ENCODE measurements at regions not wholly inside any gene's neighbourhood (a gene's known extent, or its start where the extent isn't known, plus 50 kb on each side); places are given as distances from the start of the nearest gene placed in this dataset.

DNA sequence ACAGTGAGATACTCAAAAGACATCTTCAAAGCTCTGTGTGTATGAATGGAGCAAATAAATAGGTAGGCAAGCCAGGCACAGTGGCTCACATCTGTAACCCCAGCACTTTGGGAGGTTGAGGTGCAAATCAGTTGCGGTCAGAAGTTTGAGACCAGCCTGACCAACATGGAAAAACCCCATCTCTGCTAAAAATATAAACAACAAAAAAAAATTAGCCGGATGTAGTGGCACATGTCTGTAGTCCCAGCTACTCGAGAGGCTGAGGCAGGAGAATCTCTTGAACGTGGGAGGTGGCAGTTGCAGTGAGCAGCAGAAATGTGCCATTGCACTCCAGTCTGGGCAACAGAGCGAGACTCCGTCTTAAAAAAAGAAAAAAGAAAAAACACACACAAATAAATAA is 945.1 kb upstream of the PIK3C3 start:
- DNase-seq = no peak

DNA sequence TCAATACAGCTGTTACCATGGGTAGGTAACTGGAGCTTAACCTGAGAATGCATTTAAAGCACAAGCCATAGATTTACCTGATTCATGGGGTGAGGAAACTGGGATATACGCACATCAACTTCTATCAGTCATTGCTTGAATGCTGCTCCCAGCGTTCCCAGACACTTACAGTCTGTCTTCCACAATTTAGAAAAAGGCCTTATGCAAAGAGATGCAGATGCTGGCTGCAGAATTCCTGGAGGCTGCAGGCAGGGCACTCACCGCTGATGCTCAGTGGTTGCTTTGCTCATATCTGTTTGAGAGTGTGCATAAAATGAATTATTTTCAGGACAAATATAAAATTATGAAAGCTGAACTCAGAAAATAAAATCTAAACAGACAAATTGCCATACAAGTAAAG is 950.7 kb upstream of the PIK3C3 start:
- DNase-seq = no peak

DNA sequence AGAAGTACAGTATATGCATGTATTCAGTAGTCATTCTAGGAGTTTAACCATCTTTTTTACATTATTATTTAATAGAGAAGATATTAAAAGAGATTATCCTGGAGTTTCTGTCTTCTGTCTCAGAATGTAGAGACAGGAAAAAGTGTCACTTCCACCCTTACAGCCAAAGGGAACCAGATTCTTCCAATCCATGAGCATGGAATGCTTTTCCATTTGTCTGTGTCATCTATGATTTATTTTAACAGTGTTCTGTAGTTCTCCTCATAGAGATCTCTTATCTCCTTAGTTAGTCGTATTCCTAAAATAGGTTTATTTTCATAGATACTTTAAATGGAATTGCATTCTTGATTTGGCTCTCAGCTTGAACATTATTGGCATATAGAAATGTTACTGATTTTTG is 959.5 kb upstream of the PIK3C3 start:
- no peak for DNase-seq

DNA sequence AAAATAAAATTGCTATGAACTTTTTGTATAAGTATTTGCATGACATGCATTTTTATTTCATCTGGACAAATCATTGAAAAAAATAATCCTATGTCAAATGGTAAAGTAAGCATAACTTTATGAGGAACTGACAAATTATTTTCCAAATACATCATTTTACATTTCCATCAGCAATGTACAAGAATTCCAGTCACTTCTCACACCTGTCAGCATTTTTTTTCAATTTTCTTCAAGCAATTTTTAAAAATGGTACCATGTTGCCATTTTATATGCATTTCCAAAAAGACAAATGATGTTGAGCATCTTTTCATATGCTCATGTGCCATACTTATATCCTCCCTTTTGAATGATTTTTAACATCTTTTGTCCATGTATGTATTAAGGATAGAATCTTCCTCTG is 961.7 kb upstream of the PIK3C3 start:
- DNase-seq = no peak

DNA sequence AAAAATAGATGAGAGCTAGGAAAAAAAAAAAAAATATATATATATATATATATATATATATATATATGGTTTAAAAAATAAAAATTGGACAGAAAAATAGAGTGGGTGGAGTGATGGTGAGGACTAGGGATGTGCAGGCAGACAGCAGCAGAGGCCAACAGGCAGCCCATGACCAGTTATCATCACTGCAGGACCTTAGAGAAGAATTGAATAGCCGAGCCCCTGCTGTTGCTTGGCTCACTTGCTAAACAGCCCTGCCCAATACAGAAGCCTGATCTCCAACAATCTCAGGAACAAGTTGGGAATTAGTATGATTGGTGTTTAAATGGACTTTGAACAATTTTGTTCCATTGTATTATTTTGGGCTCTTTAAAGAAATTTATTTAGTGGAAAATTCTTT is 967.5 kb upstream of the PIK3C3 start:
- DNase-seq = no peak

DNA sequence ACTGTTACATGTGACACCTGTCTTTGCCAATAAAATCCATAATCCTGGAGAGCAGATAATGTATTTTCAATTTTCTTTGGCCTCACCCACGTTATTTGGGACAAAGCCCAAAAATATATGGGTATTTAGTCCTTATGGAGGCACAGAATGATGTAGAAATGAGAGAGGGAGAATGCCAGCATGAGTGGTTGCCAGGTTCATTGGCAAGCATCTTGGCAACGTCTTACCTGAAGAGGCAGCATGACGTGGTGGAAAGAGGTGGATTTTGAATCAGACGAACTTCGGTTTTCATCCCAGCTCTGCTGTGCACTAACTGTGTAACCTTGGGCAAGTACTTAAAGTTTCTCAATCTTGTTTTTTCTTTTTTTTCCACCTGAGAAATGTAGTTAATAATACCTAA is 969.6 kb upstream of the PIK3C3 start:
- no peak for DNase-seq

DNA sequence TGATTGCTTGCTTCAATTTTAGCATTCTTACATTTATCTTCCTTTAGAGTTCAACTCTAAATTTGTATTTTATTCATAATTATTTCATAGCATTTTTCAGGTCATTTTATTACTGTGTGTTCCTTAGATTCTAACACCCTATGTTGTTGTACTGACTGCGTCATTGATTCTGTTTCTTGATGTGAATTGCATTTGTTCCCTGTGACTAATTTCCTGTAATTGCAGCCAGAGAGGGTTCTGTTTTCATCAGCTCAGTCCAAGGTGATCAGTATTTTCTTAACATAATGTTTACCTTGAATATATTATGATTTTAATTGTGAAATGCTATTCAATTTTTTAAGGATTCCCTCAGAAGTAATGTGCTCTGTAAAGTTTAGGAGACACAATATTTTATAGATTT is 970.2 kb upstream of the PIK3C3 start:
- DNase-seq = no peak

DNA sequence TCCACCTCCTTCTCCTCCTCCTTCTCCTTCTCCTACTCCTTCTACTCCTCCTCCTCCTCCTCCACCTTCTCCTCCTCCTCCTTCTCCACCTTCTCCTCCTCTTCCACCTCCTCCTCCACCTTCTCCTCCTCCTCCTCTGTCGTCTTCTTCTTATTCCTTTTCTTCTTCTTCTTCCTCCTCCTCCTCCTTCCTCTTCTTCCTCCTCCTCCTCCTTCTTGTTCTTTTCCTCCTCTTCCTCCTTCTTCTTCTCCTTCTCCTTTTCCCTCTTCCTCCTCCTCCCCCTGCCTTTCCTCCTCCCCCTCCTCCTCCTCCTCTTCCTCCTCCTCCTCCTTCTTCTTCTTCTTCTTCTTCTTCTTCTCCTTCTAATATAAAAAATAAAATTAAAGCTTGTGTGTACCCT is 971.2 kb upstream of the PIK3C3 start:
- no peak for DNase-seq

DNA sequence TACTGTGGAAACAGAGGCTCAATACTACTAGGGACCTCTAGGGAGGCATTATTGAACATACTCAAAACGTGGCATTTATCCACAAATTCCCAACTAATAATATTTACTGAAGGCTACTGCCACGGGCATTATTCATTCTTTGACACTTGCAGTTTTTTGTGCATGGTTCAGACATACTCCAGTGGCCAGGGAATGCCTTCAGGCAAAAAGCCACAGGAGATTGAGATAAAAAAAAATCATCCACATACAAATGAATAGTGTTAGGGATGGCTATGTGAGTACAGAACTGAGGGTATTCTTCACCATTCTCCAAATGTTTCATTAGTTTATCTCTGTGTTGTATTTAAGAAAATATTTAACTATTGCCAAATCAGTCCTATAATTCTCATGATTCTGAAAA is 974.9 kb upstream of the PIK3C3 start:
- DNase-seq = no peak

DNA sequence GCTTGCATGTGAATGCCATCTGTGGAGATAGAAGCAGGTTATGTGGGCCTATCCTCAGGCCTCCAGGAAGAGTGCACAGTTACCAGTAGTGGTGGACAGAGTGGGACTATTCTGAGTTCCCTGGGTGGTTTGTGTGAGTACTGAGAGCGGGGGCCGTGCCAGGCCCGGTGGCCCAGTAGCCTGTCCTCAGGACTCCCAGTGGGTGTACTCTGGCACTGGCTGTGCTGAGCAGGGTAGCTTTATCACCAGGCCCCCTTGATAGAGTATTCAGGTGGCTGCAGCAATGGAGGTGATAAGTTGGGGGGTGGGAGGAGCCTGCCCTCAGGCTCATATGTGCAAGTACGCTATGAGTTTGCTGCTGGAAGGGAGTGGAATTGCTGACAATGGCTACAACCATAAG is 979.0 kb upstream of the PIK3C3 start:
- no peak for DNase-seq

DNA sequence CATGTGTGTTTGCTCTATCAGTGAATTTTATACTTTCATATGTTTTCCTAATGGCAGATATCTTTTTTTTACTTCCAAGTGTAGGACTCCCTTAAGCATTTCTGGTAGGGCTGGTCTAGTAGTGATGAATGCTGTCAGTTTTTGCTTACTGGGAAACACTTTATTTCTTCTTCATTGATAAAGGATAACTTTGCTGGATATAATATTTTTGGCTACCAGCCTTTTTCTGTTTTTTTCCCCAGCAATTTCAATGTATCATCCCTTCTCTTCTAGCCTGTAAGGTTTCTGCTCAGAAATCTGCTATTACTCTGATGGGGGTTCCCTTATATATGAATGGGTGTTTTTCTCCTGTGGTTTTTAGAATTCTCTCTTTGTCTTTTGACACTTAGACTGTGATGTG is 980.6 kb upstream of the PIK3C3 start:
- DNase-seq = no peak

DNA sequence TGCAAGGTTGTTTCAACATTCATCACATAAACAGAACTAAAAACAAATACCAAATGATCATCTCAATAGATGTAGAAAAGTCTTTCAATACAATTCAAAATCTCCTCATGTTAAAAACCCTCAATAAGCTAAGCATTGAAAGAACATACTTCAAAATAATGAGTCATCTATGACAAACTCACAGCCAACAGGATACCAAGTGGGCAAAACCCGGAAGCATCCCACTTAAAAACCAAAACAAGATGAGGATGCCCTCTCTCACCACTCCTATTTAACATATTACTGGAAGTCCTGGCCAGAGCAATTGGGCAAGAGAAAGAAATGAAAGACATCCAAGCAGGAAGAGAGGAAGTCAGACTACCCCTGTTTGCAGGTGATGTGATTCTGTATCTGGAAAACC is 992.2 kb upstream of the PIK3C3 start:
- no peak for DNase-seq

DNA sequence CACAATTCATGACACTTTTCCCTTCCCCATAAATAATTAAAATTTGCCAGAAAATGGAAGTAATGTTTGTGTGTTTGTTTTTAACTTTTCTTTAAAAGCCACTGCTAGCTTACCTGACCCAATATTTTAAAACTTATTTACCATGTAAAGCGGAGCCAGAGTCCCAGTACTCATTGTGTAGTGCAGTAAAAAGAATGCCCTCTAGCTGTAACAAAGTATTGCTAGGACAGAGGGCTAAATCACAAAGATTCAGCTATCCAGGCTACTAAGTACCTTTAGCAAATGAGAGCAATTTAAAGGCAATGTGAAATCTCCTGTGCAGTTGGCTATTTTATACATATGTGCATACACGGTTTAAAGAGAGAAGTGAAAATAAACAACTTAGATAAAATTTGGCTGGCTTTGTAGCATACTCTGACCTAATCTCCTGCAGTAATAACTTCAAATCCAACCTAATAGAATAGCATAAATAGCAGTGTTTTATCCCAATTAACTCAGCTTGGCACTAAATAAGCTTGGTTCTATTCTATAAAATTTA is 997.4 kb upstream of the PIK3C3 start:
- DNase-seq = no peak

DNA sequence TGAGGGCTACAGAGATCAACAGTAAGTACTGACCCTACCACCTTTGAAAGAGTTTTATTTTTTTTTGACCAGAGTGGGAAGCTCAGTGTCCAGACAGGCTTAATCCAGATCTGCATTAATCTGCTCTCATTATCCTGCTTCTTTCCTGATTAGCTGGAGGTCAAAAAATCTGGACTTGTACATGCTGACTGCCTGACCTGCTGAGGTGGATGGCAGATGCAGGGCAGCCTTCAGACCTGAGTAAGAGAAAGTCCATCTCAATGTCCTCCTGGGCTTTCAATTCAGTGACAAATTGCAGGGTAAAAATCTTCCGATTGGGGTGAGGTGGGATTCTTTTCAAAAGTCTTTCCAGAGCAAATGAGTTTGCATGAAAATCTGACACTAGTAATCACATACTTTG is 998.8 kb upstream of the PIK3C3 start:
- no peak for DNase-seq

DNA sequence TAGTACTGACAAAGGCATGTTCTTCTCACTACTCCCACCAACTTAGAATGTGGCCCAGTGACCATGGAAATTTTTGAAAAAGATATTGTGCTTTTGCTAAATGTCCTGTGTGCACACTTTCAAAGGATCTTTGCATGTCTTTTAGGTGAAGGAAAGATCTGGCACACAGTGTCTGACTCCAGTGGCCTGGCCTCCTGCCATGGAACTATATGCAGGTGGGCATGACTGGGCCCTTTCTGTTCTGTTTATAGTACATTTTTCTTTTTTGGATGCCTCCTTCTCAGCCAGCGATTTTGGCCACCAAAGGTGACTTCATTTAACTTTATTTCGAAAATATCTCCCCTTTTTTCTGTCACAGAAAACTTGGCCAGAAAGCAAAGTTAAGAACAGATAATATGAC is 999.7 kb upstream of the PIK3C3 start:
- DNase-seq = no peak

DNA sequence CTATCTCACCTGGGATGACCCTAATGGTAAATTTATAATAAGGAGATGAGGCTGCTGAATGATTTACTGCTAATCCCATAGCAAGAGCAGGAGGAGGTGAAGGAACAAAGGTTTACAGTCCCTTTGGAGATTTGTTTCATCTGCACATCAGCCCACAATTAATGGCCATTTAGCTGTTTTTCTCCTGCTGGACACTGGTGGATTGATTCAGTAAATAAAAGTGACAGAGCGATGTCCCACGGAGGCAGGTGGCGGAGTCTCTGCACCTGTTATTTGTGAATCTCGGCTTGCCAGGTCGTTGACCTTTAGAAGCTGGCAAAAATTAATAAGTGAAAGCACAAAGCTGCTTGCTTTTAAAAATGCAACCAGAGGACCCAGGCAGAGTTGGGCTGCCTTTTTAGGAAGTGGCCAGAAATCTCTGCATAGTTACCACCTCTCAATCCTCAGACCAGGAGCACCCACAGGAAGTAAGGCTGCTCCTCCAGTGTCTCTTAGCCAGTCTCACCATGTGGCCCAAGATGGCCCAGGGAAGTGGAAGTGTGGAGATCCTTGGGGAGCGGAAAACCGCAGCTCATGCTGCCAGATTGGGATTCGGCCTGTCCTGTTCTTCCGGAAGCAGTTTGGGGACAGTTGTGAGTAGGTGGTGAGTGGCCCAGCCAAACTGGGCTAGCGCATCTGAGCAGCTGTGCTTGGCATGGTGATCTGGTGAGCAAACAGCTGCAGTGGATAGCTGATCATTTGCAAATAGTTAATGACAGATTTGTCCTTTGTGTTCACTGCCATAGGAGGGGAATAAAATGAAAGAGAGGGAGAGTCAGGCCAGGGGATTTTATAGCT is 1005.7 kb upstream of the PIK3C3 start:
- DNase-seq = no peak

DNA sequence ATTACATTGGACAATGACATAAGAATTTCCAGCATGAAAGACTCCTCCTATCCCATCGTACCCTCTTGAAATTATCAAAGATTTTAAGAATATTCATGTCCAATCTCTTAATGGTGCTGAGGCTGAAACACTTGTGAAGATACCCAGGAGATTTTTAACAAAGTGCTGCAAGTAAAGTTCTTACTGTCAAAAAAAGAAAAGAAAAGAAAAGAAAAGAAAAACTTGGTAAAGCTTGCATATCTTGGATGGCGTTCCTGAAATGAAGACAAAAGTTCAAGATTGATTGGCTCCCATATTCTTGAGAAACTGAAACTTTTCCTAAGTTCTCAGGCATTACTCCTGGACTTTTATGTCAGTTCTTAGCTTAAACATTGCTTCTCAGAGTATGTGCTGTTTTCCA is 1010.5 kb upstream of the PIK3C3 start:
- DNase-seq = no peak

DNA sequence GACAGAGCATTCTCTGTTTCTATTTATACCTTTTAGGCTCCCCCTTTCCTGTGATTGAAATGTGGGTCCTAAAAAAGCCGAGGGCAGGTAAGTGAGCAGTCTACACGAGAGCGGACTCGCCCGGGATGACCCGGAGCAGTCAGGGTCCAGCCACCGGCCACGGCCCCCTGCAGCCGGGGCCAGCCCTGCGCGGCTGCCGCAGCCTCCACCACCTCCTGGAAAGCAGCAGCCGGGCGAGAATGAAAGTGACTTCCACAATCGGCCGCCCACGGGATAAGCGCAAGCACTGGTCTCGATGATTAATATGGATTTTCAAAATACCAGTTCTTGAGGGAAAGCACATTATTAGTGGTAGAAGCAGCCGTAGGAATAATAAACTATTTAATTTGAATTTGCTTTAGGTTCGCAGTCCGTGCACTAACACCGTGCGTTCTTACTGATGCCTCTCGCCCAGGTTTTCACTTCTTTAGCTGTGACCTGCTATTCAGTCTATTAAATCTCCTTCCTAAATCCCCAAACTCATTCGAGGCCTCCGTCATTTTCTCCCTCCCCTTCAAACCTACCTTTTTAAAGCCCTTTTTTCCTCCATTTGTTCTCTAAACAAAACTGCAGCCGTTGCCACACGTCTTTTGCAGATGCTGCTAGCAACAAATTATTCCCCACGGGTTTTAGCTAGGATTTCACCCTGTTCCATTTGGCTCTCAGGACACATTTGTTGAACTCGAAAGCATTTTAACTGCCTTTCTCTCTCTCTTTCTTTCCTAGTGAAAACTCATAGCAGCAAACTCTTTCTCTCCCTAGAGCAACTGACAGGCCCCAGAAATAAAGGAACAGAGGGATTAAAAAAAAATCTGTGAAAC is 1015.1 kb upstream of the PIK3C3 start:
- no peak for DNase-seq

DNA sequence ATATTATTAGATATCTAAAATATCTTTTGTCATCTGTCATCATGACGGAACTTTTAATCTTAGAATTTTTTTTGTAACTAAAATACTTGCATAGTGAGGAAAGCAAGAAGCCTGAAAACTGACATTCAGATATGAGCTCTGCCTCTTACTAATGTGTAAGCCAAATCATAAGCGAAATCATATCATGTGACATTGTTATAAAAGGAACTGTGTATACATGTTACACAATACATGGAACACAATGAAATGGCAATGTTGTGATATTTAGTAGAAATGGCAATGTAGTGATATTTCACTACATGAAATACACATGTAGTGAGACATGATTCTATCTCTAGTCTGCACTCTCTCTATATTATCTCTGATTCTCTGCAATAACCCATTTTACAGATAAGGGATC is 1016.4 kb upstream of the PIK3C3 start:
- no peak for DNase-seq

DNA sequence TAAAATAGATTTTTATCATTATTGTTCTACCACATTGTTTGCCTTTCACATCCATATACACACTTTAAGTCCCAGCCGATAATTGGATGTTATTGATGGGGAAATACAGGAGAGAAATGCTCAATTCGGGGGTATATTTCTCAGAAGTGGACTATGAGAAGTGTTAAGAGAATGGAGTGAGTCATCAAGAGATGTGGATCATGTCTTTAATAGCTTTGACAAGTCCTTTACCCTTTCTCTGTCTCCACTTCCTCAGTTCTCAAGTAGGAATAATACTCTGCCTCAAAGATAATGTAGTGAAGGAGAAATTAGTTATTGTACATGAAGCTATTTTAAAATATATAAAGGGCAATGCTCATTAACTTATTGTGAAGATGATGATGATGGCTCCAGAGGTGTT is 1017.6 kb upstream of the PIK3C3 start:
- no peak for DNase-seq

DNA sequence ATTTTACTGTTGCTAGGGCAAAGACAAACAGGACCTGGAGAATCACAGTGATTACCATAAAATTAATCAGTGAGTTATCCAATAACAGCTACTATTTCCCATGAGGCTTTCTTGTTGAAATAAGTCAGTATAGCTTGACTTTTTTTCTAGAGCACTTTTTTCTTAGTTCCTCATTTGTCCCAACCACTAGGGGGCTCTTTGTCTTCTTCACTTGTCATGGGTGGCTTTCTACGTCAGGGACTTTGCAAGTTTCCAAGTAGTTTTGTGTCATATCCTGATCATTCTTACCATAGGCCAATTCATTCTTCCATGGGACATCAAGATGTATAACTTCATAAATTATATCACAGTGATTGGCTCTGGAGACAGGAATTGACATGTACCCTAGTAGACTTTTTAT is 1019.6 kb upstream of the PIK3C3 start:
- no peak for DNase-seq

DNA sequence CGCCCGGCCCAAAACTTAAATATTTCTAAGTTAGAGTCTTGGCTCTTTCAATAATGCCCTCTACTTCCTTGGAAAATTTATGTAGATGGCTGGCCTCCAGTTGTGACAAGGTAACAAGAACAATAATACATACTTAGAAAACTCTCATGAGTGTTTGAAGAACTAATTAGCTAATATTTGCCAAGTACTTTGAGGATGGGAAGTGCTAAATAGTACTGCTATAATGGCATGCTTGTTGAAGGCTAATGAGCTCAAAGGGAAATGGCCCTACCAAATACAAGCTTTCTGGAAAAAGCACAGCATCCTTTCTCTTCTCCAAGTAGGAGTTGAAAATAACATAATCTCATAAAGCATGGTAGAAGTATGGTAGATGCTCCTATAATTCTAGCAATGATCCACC is 1022.2 kb upstream of the PIK3C3 start:
- DNase-seq = no peak

DNA sequence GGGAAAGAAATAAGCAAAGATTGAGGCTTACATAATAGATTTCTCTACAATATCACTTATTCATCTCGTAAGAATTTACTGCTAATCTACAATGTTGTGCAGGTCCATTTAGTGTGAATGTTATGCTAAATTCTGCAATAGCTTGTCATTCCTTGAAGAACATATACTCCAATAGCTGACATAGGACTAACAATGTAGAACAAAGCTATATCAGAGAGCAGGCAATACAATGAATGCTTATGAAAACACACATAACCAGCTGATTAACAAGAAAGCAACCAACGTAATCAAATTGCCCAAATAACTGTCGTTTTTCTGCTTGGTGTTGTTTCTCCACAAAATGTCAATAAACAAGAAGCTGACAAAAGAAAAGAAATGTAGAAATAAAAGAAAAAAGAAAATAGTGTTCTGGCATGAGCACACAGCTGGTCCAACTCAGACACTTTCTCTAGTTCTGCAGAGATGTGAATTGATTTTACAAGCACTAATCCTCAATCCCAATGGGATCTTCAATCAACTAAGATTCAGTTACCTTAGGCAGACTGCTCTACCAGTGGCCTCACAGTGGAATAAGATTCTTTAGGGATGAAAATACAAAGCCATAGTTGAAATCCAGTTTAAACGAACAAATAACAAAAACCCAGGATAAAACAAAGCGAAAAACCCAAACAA is 1024.7 kb upstream of the PIK3C3 start:
- DNase-seq = no peak

DNA sequence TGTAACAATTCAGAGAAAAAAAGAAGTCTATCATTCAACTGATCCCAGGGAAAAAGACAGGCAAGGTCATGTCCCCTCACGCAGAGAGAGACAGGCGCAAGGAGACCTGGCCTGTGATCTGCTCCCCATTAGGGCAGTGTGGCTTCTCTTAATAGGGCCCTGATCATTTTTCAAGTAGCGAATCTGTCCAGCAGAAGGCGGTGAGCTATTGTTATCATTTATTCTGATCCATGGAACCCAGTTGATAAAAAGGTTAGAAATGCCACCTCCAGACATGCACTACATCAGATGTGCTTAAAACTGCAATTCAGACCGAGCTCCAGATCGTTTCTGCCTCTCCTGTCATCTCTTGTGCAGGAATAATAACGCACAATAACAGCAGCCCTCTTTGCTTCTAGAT is 1025.6 kb upstream of the PIK3C3 start:
- no peak for DNase-seq

All from NCI-H2081 treated with DMSO at 0.1 percent for 48 hours (cell line).